ENCODE measurements at regions not wholly inside any gene's neighbourhood (a gene's known extent, or its start where the extent isn't known, plus 50 kb on each side); places are given as distances from the start of the nearest gene placed in this dataset.

DNA sequence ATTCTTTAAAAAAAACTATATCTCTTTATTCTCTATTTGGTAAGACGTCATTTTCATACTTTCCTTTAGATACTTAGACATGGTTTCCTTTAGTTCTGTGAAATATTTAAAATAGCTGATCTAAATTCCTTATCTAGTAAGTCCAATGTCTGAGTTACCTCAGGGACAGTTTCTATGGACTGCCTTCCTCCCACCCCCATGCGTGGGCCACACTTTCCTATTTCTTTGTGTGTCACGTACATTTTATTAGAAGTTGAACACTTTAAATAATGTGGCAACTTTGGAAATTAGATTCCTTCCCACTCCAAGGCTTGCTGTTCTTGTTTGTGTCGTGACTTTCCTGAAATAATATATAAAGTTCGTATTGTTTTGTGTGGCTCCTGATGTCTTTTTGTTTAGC, 260.7 kb downstream of the EDEM1 start:
- POLR2A ChIA-PET = no interaction called here
- no peak for FAIRE-seq
- BruUV-seq (replicated peaks) = no TSS peak

More for the DNA sequence above, 260.7 kb downstream of the EDEM1 start:
- Histone ChIP-seq H3K9ac (replicated peaks; ENCODE audit: extremely low read depth, insufficient read depth, low read length) (no peak overlapping the region), H3K79me2 (ENCODE audit: control insufficient read depth, insufficient read depth, low read length) (no peaks in the 10 kb centered on the region), H3K9me3 (replicated peaks; ENCODE audit: control insufficient read depth, insufficient read depth, low read length) (no peaks in the 10 kb centered on the region), H3K4me2 (ENCODE audit: insufficient read depth, low read length) (no peak overlapping the region), H3K4me1 (ENCODE audit: control insufficient read depth, extremely low read depth, insufficient read depth, low read length) (no peaks in the 10 kb centered on the region), H3K27ac (ENCODE audit: insufficient read depth, low read depth, low read length) (no peak overlapping the region), H3K9me1 (replicated peaks; ENCODE audit: control insufficient read depth, extremely low read depth, insufficient read depth, low read length) (no peaks in the 10 kb centered on the region), H3K4me3 (replicated peaks in 1 of 3; ENCODE audit: insufficient read depth in 1 of 3, low read depth in 1 of 3, low read length in 3 of 3) (no peak overlapping the region), H3K36me3 (ENCODE audit: control insufficient read depth in 2 of 2, extremely low read depth in 1 of 2, insufficient read depth in 2 of 2, low read length in 2 of 2) (no peaks in the 10 kb centered on the region), H4K20me1 (replicated peaks; ENCODE audit: control insufficient read depth, extremely low read depth, insufficient read depth, low read length) (no peaks in the 10 kb centered on the region), H2AFZ (ENCODE audit: low read depth, low read length) (no peak overlapping the region), H3K27me3 (ENCODE audit: control insufficient read depth in 2 of 2, insufficient read depth in 2 of 2, low read length in 2 of 2) (no peaks in the 10 kb centered on the region)
- dilution Hi-C loops (cut with MboI; ENCODE audit: extremely low pct_ligation_motif_present, low sequenced_read_pairs) (no loop called here), intact Hi-C loops (cut with micrococcal nuclease) (no loop called here)
- no peak for TF ChIP-seq GATA2 (IDR thresholded peaks at IDR 0.05; ENCODE audit: insufficient read depth, insufficient read length, low read depth, low read length)
- TF ChIP-seq MYC (IDR thresholded peaks at IDR 0.05; ENCODE audit: low read depth, low read length) = no peak
- TF ChIP-seq FOS (IDR thresholded peaks at IDR 0.05; ENCODE audit: borderline replicate concordance, insufficient read depth, low read length) = no peak
- TF ChIP-seq, protein P1, sequence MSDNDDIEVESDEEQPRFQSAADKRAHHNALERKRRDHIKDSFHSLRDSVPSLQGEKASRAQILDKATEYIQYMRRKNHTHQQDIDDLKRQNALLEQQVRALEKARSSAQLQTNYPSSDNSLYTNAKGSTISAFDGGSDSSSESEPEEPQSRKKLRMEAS (IDR thresholded peaks at IDR 0.05; ENCODE audit: insufficient read depth, insufficient read length) = no peak
- no peak for TF ChIP-seq POLR2A (IDR thresholded peaks at IDR 0.05; ENCODE audit: low read depth, low read length)
- no peak for TF ChIP-seq EZH2 (IDR thresholded peaks at IDR 0.05; ENCODE audit: borderline replicate concordance, low read depth, low read length, severe bottlenecking)
- no peak for TF ChIP-seq CTCF (IDR thresholded peaks at IDR 0.05; ENCODE audit: extremely low read depth in 1 of 2, insufficient read depth in 1 of 2, low read depth in 1 of 2, low read length in 2 of 2)
- TF ChIP-seq POLR2AphosphoS5 (IDR thresholded peaks at IDR 0.05; ENCODE audit: insufficient read depth, low read depth, low read length) = no peak
- no peak for TF ChIP-seq JUN (IDR thresholded peaks at IDR 0.05; ENCODE audit: borderline replicate concordance, insufficient read depth, insufficient read length, low read depth)
- DNase-seq (ENCODE audit: low read depth, low spot score) = no peak
- CTCF ChIA-PET = no interaction called here

Measured in endothelial cell of umbilical vein (primary cell).